SK-N-DZ (cell line): ENCODE measurements at regions not wholly inside any gene's neighbourhood (a gene's known extent, or its start where the extent isn't known, plus 50 kb on each side); places are given as distances from the start of the nearest gene placed in this dataset.
A peak's percentile ranks its signal among the peaks of the same experiment; 100 is the strongest.
"Not testable (repeated sequence)": the region's sequence is repeated elsewhere in the genome, so short reads cannot be mapped to it uniquely, and the experiment has no call there.

Experiments
- DNase-seq: peaks from one replicate; pipeline ENCODE4 v3.0.0-alpha.2; 2015; ENCODE audit warnings: low spot score

DNA sequence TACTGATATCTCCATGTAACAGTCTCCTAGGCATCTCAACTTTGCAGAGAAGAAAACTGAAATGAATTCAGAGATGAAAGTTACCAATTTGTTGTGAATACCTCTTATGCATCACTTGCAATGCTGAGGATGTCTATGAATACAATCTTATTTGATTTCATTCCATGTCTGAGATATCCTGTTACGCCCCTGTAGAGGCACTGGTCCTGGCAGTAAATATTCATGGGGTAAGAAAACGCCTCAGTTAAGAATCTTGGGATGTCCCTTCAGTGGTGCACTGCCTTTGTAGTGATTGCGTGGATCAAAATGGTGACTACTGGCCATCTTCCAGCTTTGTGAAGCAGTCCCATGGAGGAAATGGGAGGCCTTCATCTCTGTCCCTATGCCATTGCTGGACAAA is 229.1 kb upstream of the C9orf72 start:
- DNase-seq: no peak

- no peak for DNase-seq
These were observed 235.6 kb upstream of the C9orf72 start for GRCh38 chr9:27808864-27809263.

GRCh38 chr9:27817747-27818146 is 244.5 kb upstream of the C9orf72 start:
- DNase-seq: no peak

DNA sequence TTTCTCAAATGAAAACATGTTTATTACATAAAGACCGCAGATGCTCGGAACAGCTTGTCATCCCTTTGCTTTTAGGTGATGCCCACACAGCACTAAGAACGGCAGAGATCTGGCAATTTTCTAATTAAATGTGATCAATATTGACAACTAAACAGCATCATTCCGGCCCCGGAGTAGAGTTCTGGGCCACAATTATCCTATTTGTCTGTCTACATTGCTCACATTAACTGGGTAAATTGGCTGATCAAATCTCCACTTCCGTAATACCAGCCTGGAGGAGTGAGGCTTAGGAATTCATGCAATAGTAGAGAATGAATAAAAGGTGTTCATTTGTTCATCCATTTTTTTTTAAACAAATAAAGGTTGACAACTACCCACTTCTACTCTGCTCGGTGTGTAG is 245.1 kb upstream of the C9orf72 start:
- DNase-seq: peak; percentile 63

DNA sequence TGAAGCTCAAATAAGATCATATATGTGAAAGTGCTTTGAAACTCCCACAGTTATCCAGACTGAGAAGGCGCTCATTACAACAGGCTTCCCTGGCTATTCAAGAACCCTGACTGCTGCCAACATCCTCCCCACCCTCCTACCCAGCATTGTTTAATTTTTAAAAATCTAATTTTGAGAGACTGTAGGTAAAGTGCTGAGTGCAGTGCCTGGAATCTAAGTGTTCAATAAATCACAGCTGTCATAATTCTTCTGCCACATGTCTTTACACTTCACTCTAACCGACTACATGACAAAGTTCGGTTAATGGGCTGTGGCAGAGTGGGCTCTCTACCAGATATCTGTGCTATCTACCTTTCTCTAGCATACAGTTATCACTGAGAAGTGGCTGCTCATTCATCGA is 255.6 kb upstream of the C9orf72 start:
- DNase-seq: peak; percentile 9

DNA sequence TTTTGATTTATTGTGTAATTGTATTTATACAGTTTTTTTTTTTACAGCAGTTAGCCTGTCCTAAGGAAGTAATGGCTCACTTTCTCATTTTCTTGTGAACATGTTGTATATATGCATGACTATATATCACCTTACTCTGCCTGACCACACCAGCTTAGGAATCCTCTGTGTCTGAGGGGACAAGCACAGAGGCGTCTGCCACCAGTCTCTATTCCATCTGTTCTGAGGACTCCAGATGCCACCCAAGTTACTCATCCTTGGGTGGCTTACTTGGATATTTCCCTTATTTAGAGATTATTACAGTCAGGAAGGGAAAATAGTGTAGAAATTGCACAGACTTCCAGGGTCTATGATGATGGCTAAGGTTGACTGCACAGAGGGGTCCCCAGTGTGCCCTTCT is 256.3 kb upstream of the C9orf72 start:
- DNase-seq: no peak

GRCh38 chr9:27832108-27832507 is 258.8 kb upstream of the C9orf72 start:
- not testable (repeated sequence) for DNase-seq

GRCh38 chr9:27835286-27835685 is 262.0 kb upstream of the C9orf72 start:
- no peak for DNase-seq

DNA sequence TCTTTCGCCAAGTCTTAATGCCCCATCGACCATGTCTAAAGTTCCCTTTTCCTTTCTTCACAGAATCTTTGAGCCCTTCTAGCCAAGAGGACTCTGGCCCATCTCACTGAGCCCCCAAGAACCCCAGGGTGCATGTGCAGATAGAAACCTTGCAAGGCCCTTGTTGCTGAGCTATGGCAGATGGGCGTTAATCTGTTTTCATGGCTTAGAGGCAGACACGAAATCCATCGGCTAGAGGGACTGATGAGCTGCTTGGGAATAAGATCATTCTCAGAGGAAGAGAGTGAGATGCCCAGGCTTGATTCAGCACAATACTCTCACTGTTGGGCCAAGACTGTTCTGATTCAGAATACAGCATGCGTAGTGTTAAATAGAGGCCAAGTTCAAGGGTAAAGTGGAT is 262.5 kb upstream of the C9orf72 start:
- no peak for DNase-seq

GRCh38 chr9:27836661-27837401 is 263.6 kb upstream of the C9orf72 start:
- peak; percentile 45 for DNase-seq

- no peak for DNase-seq
These were observed 265.6 kb upstream of the C9orf72 start for GRCh38 chr9:27838876-27839275.

DNA sequence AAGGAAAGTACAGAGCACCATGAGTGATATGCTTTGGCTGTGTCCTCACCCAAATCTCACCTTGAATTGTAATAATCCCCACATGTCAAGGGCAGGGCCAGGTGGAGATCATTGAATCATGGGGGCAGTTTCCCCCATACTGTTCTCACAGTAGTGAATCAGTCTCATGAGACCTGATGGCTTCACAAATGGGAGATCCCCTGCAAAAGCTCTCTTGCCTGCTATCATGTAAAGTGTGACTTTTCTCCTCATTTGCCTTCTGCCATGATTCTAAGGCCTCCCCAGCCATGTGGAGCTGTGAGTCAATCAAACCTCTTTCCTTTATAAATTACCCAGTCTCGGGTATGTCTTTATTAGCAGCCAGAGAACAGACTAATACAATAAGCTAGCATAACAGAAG is 266.5 kb upstream of the C9orf72 start:
- not testable (repeated sequence) for DNase-seq

DNA sequence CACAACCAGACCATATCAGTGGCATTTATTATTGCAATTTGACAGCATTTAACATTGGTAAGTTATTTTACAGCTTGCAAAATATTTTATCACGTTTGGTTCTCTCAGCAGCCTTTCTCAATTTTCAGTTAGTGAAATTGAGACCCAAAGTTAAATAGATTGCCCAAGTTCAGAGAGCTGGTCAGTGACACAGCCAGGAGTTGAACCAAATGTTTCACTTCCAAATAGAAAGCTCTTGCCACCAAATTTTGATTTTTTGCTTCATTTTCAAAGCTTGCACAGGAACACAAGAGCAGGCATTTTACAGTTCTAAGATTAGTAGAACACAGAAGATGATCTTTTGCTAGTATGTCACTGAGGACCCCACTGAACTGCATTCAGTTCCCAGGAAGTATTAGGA is 271.5 kb upstream of the C9orf72 start:
- no peak for DNase-seq

DNA sequence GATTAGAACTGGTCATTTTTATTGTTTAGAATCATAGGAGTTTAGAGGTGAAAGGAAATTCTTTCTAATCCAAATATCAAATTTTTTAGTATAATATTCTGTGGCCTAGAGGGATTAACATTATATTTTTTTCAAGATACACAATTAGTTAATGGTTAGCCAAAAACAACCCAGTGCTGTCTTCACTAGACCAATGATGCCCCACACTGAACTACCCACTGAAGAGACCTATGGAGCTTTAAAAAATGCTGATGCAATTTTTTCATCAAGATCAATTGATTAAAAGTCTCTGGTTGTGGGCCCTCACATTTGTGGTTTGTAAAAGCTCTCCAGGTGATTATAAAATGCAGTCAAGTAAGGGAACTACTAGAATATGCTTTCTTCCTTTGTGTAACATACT is 274.1 kb upstream of the C9orf72 start:
- DNase-seq: no peak

DNA sequence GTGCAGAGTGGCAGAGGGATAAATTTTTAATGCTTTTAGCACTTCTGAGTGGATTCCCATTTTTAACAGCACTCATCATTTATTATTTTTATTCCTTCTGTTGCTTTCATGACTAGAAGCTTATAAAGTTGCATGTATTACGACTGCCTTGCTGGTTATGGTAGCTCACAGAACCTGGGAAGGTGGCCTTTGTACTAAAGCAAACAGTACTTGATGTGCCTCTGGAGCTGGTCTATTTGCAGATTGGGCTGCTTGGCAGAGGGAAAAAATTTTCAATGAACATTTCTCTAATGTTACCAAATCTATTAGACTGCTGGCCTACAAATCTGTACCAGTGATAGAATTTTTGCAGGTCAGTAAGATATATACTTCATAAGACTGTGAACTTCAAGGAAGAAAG is 274.5 kb upstream of the C9orf72 start:
- DNase-seq: no peak

DNA sequence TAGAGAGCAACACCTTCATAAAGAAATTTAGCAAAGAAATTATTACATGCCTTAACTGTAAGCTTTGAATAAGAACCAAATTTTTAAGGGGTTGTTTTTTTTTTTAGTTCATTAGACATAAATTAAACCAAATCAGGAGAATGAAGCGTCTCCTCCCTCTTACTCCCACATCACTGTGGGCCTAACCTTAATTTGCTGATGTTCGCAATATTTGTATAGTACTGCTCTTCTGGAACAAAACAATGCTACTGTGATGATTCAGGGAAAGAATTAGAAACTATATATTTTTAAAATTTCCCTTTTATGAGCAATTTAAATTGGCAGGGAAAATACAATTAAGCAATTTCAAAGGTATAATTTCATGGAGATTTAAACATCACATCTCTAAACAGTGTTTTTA is 275.0 kb upstream of the C9orf72 start:
- no peak for DNase-seq

- DNase-seq: no peak
These were observed 278.6 kb upstream of the C9orf72 start for GRCh38 chr9:27851858-27852257.

DNA sequence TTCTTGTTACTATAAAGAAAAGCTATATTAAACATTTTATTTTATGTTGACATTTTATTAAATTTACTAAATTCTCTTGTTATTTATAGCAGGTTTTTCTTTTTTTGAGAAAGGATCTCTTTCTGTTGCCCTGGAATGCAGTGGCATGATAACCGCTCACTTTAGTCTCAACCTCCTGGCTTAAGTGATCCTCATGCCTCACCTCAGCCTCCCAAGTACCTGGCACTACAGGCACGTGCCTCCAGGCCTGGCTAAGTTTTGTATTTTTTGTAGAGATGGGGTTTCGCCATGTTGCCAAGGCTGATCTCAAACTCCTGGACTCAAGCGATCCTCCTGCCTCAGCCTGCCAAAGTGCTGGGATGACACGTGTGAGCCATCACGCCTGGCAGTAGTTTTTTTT is 280.2 kb upstream of the C9orf72 start:
- no peak for DNase-seq

- no peak for DNase-seq
These were observed 282.8 kb upstream of the C9orf72 start for GRCh38 chr9:27856054-27856453.

DNA sequence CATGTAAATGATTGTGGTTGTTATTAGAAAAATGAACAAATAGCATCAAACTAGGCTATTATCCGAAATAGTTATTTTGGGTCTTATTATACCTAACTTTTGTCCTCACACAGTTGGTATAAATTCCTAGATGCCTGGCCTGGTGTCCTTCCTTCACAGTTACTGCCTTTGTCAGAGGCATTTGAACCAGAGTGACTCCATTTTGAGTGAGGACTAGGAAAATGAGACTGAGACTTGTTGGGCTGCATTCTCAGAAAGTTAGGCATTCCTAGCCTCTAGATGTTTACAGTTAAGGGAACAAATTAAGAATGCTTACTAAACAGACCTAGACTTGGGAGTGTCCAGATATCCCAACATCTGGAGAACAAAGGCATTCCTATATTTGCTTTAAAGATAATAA is 283.5 kb upstream of the C9orf72 start:
- DNase-seq: no peak

DNA sequence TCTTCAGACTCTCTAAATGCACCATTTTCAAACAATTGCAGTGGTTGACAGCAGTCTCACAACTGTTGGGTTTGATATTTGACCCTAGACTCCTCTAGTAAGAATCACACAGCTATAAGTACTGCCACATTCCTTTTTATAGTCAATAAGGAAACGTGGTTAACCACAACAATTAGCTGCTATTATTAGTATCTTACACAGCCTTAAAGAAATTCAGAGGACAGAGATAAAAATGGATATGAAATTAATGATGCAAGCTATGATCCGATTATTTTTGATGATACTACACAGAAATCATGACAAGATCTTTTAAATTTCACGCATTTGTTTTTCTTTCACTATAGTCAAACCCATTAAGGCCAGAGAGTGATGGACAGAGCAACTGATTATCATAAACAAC is 288.6 kb upstream of the C9orf72 start:
- no peak for DNase-seq

- DNase-seq: no peak
These were observed 291.6 kb upstream of the C9orf72 start for GRCh38 chr9:27864644-27865438.

DNA sequence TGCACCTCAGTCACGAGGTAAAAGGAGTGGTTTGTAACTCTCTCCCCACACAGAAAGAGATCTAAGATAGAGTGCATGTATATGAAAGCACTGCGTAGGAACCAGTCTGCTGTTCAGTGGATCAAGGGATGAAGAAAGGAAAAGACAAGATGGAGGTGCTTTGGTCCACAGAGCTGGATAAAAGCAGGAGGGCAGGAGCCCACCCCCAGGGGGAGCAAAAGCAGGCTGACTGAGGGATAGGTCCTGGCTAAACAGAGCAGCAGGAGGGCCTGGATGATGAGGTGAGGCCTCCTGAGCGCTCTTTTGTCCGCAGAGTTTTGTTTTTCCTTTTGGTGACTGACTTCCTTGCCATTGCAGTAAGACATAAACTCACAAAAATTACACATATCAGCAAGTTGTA is 293.5 kb upstream of the C9orf72 start:
- DNase-seq: no peak
